GM12801 (cell line): ENCODE measurements at regions not wholly inside any gene's neighbourhood (a gene's known extent, or its start where the extent isn't known, plus 50 kb on each side); places are given as distances from the start of the nearest gene placed in this dataset.

Source experiments
- TF ChIP-seq, protein P1 (sequence below): IDR thresholded peaks from one replicate; pipeline ENCODE4 v1.5.1; 2011; ENCODE audit warnings: control low read depth; ENCODE audit not compliant: insufficient read length; ENCODE audit errors: extremely low read depth

DNA sequence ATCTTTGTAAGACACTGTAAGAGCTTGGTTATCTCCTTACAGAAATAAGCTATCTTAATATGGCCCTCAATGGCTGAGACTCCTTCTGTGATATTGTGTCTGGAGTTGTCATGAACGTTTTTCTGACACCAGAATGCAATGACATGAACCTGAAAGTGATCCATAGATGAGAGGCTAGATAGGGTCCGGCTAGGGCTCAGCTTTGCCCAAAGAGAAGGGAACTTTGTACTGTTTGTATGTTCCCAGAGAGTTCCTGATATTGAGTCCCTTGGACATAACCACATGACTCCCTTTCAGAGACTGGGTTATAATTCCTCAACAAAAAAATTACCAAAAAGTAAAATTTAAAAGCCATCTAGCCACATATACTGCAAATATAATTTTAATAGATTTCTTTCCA, 575.8 kb upstream of the CLINT1 start:
- TF ChIP-seq, protein P1, sequence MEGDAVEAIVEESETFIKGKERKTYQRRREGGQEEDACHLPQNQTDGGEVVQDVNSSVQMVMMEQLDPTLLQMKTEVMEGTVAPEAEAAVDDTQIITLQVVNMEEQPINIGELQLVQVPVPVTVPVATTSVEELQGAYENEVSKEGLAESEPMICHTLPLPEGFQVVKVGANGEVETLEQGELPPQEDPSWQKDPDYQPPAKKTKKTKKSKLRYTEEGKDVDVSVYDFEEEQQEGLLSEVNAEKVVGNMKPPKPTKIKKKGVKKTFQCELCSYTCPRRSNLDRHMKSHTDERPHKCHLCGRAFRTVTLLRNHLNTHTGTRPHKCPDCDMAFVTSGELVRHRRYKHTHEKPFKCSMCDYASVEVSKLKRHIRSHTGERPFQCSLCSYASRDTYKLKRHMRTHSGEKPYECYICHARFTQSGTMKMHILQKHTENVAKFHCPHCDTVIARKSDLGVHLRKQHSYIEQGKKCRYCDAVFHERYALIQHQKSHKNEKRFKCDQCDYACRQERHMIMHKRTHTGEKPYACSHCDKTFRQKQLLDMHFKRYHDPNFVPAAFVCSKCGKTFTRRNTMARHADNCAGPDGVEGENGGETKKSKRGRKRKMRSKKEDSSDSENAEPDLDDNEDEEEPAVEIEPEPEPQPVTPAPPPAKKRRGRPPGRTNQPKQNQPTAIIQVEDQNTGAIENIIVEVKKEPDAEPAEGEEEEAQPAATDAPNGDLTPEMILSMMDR: no peak

DNA sequence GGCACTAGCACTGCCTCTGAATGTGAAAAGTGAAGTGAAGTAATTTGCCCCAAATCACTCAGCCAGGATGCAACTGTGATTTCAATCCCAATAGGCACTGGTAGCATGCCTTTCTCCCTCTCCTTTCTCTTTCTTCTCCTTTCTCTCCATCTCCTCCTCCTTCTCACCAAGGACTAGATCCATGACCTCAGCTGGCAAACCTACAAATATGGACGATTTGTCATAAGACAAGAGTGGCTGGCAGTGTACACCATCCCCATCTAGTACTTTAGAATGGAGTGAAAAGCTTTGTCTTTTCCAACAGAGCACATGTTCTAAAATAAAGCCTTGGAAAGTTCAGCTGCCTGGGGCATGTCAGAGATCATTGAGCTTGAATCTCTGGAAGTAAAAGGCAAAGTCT, 574.7 kb upstream of the CLINT1 start:
- TF ChIP-seq, protein P1: no peak

DNA sequence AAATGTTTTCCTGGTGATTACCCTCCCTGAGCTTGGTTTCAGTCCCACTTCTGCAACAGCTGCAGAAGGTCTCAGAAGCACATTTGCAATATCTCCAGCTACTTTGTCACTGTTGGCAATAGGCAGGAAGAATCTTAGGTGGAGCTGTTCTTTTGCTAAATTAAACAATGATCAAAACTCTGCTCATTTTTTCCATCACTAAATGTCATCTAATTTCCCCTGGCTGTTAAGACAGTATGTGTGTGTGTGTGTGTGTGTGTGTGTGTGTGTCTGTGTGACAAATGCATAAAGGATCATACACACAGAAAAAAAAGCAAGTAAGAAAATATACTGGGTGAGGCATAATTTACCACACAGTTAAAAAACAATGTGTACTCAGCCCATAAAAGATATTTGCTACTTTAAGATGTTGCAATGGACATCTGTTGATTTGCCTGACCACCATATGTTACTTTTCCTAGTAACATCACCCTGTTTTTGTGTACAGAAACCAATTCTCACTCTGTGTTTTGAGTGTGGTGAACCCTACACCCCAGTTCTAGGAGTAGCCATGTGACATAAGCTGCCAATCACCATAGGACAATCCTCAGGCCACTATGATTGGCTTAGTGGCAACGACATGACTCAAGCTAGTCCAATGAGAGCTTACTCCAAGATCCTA, 572.6 kb upstream of the CLINT1 start:
- TF ChIP-seq, protein P1: no peak

DNA sequence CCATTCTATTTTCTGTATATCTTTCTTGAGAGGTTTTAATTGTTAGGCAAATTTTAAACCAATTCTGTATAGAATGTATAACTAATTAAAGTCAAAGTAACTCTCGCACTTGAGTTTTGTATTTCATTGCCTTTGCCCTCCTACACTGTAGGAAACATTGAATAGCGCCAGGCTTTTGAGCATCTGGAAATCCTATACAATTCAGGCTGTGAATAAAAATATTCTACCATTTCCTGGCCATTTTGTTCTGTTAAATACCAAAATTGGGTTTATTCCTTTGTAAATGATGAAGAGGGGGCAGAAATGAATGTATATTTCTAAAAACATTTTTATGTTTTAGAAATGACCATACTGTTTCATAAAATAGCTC, 571.8 kb upstream of the CLINT1 start:
- TF ChIP-seq, protein P1: no peak

DNA sequence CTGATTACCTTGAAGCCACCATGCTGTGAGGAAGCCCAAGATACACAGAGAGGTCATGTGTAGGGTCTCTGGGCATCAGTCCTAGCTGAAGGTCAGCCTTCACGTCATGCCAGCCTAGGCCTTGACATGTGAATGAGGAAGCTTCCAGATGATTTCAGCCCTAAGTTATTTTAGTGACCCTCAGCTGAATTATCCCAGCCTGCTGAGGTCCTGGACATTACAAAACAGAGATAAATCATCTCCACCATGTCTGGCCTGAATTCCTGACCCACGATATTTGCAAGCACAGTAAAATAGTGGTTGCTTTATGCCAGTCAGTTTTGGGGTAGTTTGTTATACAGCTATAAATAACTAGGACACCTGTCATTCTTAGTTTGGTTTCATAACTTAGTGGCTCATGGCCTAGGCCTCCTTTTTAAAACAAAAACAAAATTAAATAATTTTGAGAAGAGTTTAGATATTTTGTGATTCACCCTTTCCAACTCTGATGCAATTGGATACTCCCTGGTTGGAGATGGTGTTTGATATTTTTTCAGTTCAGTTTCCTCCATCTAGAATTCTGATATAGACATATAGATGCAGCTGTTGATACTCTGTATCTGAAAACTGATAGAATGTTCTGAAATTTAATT, 571.3 kb upstream of the CLINT1 start:
- TF ChIP-seq, protein P1: no peak

DNA sequence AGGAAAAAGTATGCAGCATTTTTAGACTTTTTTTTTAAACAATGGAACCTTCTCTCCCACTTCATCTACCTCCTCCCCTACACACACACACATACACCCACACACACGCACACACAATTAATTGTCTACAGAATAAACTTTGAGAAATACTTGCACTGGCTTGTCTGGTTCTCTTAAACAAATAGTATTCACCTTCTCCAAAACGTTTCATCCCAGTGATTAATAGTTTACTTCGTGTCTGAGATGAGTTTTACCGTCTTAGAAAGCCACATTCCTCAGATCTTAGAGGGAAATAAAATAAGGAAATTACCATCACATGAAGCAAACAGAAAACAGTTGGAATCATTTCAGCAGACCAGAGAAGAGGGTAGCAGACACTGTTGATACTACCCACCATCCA, 570.6 kb upstream of the CLINT1 start:
- TF ChIP-seq, protein P1: no peak

DNA sequence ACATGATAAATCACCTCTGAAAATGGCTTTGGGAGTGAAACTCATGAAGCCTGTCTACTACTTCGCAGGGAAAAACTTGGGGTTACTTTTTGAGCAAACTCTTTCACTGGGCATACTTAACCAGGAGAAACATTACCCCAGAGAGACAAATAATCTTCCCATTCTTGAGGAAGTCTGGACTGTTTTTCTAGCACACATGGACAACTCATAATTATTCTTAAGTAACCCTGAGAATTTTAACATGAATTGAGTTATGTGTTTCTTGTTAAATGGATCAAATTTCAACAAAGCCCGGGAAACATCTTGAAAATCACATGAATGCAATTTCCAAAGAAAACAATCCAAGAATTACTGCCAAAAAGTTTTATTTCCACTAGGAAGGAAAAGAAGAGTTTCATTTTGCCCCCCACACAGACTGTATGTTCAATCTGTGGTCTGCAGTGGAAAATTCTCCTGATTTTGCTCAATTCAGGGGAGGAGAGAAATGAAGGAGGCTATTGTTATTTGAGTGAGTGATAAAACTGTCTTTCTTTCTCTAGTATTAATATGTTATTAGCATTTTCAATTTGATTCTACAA, 564.8 kb upstream of the CLINT1 start:
- TF ChIP-seq, protein P1: no peak
